Lower leg skin (tissue), 3 donors: ENCODE measurements at regions not wholly inside any gene's neighbourhood (a gene's known extent, or its start where the extent isn't known, plus 50 kb on each side); places are given as distances from the start of the nearest gene placed in this dataset.

ENCODE experiments used
- POLR2A ChIP-seq, 2 donors: fragments of 450-650 bp; IDR thresholded peaks; one replicate each; pipeline ENCODE4 v1.6.1; 2016 to 2017; ENCODE audit warnings: antibody characterized with exemption in 2 of 2, mild to moderate bottlenecking in 1 of 2, moderate library complexity in 1 of 2
- TF ChIP-seq, protein P1 (sequence below), 3 donors: fragments of 450-650 bp; IDR thresholded peaks; one replicate each; pipeline ENCODE4 v1.5.1; 2016; ENCODE audit warnings: antibody characterized with exemption in 3 of 3, mild to moderate bottlenecking in 3 of 3, moderate library complexity in 2 of 3

DNA sequence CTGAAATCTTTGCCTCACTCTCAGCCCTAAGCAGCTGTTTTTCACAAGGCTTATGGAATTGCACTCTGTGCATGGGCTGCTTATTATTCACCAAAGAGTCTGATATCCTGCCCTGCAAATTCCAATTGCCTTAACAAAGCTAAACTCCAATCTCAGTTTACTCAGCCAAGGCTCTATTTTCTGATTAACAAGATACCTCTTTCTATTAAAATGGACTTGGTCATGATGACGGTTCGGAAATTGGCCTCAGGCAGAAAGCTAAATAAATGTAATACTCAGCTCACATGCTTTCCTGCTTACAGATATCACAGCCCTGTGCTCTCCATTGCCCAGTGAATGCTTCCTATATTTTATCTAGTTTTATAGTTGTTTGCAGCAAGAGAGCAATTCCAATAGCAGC lies 1270.8 kb downstream of the PCDH9 start:
- TF ChIP-seq, protein P1, sequence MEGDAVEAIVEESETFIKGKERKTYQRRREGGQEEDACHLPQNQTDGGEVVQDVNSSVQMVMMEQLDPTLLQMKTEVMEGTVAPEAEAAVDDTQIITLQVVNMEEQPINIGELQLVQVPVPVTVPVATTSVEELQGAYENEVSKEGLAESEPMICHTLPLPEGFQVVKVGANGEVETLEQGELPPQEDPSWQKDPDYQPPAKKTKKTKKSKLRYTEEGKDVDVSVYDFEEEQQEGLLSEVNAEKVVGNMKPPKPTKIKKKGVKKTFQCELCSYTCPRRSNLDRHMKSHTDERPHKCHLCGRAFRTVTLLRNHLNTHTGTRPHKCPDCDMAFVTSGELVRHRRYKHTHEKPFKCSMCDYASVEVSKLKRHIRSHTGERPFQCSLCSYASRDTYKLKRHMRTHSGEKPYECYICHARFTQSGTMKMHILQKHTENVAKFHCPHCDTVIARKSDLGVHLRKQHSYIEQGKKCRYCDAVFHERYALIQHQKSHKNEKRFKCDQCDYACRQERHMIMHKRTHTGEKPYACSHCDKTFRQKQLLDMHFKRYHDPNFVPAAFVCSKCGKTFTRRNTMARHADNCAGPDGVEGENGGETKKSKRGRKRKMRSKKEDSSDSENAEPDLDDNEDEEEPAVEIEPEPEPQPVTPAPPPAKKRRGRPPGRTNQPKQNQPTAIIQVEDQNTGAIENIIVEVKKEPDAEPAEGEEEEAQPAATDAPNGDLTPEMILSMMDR (IDR thresholded peaks at IDR 0.05): no peak
- TF ChIP-seq POLR2A (IDR thresholded peaks at IDR 0.05): no peak
